Adrenal gland (tissue), 9 donors: ENCODE measurements at regions not wholly inside any gene's neighbourhood (a gene's known extent, or its start where the extent isn't known, plus 50 kb on each side); places are given as distances from the start of the nearest gene placed in this dataset.

Experiments used
- DNase-seq, 7 donors: peaks; one replicate each; pipeline ENCODE4 v3.0.0-alpha.2; 2019 to 2020
- H3K27ac ChIP-seq, 5 donors: fragments of 200-600 bp; sonication (generic) in 4 of 5; 1 replicate in 3 of 5; 2 replicates in 2 of 5; pipeline versions ENCODE4 v1.5.1 to v1.8.0; 2016 to 2020; ENCODE audit warnings: mild to moderate bottlenecking in 1 of 5
- H3K27me3 ChIP-seq: fragments of 200-600 bp; 2 replicates; pipeline ENCODE4 v1.8.0; 2021
- H3K36me3 ChIP-seq, 2 donors: fragments of 200-600 bp; replicated peaks in 1 of 2; 1 replicate in 1 of 2; 2 replicates in 1 of 2; pipeline versions ENCODE4 v1.5.1 to v1.8.0; 2018 to 2022
- H3K4me1 ChIP-seq, 2 donors: fragments of 200-600 bp; replicated peaks in 1 of 2; 1 replicate in 1 of 2; 2 replicates in 1 of 2; pipeline versions ENCODE4 v1.5.1 to v1.8.0; 2018 to 2021
- H3K4me3 ChIP-seq, 4 donors: fragments of 200-600 bp; sonication (generic) in 3 of 4; one replicate each; pipeline ENCODE4 v1.5.1; 2016 to 2018
- H3K9me3 ChIP-seq, 3 donors: fragments of 200-600 bp; sonication (generic) in 1 of 3; replicated peaks in 1 of 3; 1 replicate in 2 of 3; 2 replicates in 1 of 3; pipeline versions ENCODE4 v1.5.1 to v1.8.0; 2016 to 2021
- CTCF ChIP-seq, 6 experiments: fragments of 450-650 bp in 4 of 6; fragments of 200-600 bp in 2 of 6; sonication (generic) in 1 of 6; IDR thresholded peaks; 1 replicate in 5 of 6; 2 replicates in 1 of 6; pipeline versions ENCODE4 v1.5.1 to v1.8.0; 2016 to 2021; ENCODE audit warnings: antibody characterized with exemption in 6 of 6, mild to moderate bottlenecking in 2 of 6, moderate library complexity in 1 of 6
- POLR2A ChIP-seq, 2 donors: fragments of 450-650 bp; IDR thresholded peaks; one replicate each; pipeline ENCODE4 v1.6.1; 2017; ENCODE audit warnings: antibody characterized with exemption in 2 of 2, mild to moderate bottlenecking in 2 of 2, moderate library complexity in 1 of 2
- WGBS, 4 donors: extraction: QIAGEN DNeasy Blood & Tissue Kit in 2 of 4; methylation state at CpG; one replicate each; pipeline versions ENCODE4 v1.1.5 to v1.1.7; 2013 to 2017; 5-methylcytosine and 5-hydroxymethylcytosine counted together
- intact Hi-C, 2 donors: fragments of 100-400 bp; cut with DNase I; formaldehyde crosslinking; loops; one replicate each; pipeline versions ENCODE4 v1.14.1 to v1.15.0; 2022 to 2023
- donor health status: healthy with polysubstance abuse.
- donor health status: Bipolar disorder and iron deficiency.
- donor health status: DM: yes; HTN: yes; CAD: no.
- donor health status: DM: no; HTN: no; CAD: no.
- donor health status: DM: no; HTN: no; CAD: no.

- TF ChIP-seq CTCF (IDR thresholded peaks at IDR 0.05): no peak
- no peak for TF ChIP-seq POLR2A (IDR thresholded peaks at IDR 0.05)
- Histone ChIP-seq H3K4me3 (no peak overlapping the region), H3K4me1 (no peaks in the 10 kb centered on the region), H3K27ac (no peak overlapping the region), H3K36me3 (no peaks in the 10 kb centered on the region), H3K27me3 (no peaks in the 10 kb centered on the region), H3K9me3 (no peaks in the 10 kb centered on the region)
- 87 to 95% (median 91%) methylated on average over 5 to 7 of the region's 7 CpGs for WGBS, 4 donors
- peak in 1 of 7 donors; percentile 31 for DNase-seq
- intact Hi-C loops: no loop called here
These were observed 235.6 kb upstream of the HS6ST1 start for GRCh38 chr2:128554151-128554769.

- 91 to 100% (median 95%) methylated on average over 1 of the region's 1 CpG for WGBS, 4 donors
- intact Hi-C loops: no loop called here
- Histone ChIP-seq H3K4me1 (no peaks in the 10 kb centered on the region), H3K9me3 (no peaks in the 10 kb centered on the region), H3K4me3 (no peak overlapping the region), H3K36me3 (no peaks in the 10 kb centered on the region), H3K27me3 (no peaks in the 10 kb centered on the region), H3K27ac (no peak overlapping the region)
- peak in 1 of 7 donors; percentile 7 for DNase-seq
- TF ChIP-seq CTCF (IDR thresholded peaks at IDR 0.05) (no peak), POLR2A (IDR thresholded peaks at IDR 0.05) (no peak)
These were observed 236.8 kb upstream of the HS6ST1 start for GRCh38 chr2:128555433-128555832.

GRCh38 chr2:128556089-128556488 is 237.4 kb upstream of the HS6ST1 start:
- DNase-seq: no peak
- no peak overlapping the region for H3K27ac ChIP-seq
- no peak overlapping the region for H3K4me3 ChIP-seq
- WGBS, 4 donors: 85 to 94% (median 93%) methylated on average over 3 of the region's 3 CpGs
- H3K4me1 ChIP-seq: no peaks in the 10 kb centered on the region
- no peaks in the 10 kb centered on the region for H3K27me3 ChIP-seq
- no peaks in the 10 kb centered on the region for H3K9me3 ChIP-seq
- no peaks in the 10 kb centered on the region for H3K36me3 ChIP-seq
- intact Hi-C loops: no loop called here
- TF ChIP-seq CTCF (IDR thresholded peaks at IDR 0.05) (no peak), POLR2A (IDR thresholded peaks at IDR 0.05) (no peak)

GRCh38 chr2:128556633-128557032 is 238.0 kb upstream of the HS6ST1 start:
- TF ChIP-seq POLR2A (IDR thresholded peaks at IDR 0.05) (no peak), CTCF (IDR thresholded peaks at IDR 0.05) (no peak)
- intact Hi-C loops: no loop called here
- peak in 1 of 7 donors; percentile 11 for DNase-seq
- no peaks in the 10 kb centered on the region for H3K4me1 ChIP-seq
- H3K27me3 ChIP-seq: no peaks in the 10 kb centered on the region
- no peaks in the 10 kb centered on the region for H3K9me3 ChIP-seq
- H3K36me3 ChIP-seq: no peaks in the 10 kb centered on the region
- 92 to 98% (median 94%) methylated on average over 3 to 4 of the region's 4 CpGs for WGBS, 4 donors
- no peak overlapping the region for H3K27ac ChIP-seq
- no peak overlapping the region for H3K4me3 ChIP-seq
